Keratinocyte (primary cell): ENCODE measurements at regions not wholly inside any gene's neighbourhood (a gene's known extent, or its start where the extent isn't known, plus 50 kb on each side); places are given as distances from the start of the nearest gene placed in this dataset.

Source experiments
- EZH2 ChIP-seq: IDR thresholded peaks from one replicate; pipeline ENCODE4 v1.6.1; 2012; ENCODE audit warnings: inconsistent platforms, mild to moderate bottlenecking, low read length, moderate library complexity
- TF ChIP-seq, protein P1 (sequence below), 3 experiments: IDR thresholded peaks in 1 of 3; conservative IDR thresholded peaks in 1 of 3; optimal IDR thresholded peaks in 1 of 3; 2 replicates in 2 of 3; 3 replicates in 1 of 3; pipeline versions ENCODE3 to v1.5.1; 2011; ENCODE audit warnings: low read length in 3 of 3, mild to moderate bottlenecking in 3 of 3, moderate library complexity in 2 of 3, control low read depth in 1 of 3, inconsistent platforms in 1 of 3; ENCODE audit not compliant: insufficient read depth in 2 of 3; ENCODE audit errors: extremely low read depth in 1 of 3

DNA sequence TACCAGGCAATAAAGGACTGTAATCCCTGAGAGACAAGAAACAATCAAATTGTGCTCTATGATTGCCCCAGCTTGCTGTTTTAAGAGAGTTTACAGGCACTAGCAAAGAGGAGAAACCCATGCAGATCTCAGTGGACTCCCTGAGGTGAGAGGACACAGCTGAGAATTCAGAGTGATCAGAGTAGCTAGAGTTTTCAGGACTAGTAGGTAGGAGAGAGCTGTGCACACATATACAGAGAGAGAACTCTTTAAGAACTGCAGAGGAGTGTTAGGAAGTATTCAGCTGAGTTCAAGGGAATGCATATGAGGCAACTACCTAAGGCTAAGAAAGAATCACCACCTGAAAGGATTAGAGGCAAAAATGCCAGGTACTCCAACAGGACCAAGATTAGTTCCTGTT lies 904.8 kb downstream of the CDH8 start:
- TF ChIP-seq, protein P1, sequence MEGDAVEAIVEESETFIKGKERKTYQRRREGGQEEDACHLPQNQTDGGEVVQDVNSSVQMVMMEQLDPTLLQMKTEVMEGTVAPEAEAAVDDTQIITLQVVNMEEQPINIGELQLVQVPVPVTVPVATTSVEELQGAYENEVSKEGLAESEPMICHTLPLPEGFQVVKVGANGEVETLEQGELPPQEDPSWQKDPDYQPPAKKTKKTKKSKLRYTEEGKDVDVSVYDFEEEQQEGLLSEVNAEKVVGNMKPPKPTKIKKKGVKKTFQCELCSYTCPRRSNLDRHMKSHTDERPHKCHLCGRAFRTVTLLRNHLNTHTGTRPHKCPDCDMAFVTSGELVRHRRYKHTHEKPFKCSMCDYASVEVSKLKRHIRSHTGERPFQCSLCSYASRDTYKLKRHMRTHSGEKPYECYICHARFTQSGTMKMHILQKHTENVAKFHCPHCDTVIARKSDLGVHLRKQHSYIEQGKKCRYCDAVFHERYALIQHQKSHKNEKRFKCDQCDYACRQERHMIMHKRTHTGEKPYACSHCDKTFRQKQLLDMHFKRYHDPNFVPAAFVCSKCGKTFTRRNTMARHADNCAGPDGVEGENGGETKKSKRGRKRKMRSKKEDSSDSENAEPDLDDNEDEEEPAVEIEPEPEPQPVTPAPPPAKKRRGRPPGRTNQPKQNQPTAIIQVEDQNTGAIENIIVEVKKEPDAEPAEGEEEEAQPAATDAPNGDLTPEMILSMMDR (optimal IDR thresholded peaks at IDR 0.05 in 1 of 3, IDR thresholded peaks at IDR 0.05 in 1 of 3, conservative IDR thresholded peaks at IDR 0.05 in 1 of 3; ENCODE audit: extremely low read depth in 1 of 3, insufficient read depth in 2 of 3, low read length in 3 of 3), result no peak
- TF ChIP-seq EZH2, result no peak
